Cardiac muscle cell (in vitro differentiated cells and primary cell): ENCODE measurements at regions not wholly inside any gene's neighbourhood (a gene's known extent, or its start where the extent isn't known, plus 50 kb on each side); places are given as distances from the start of the nearest gene placed in this dataset.
"Not testable (repeated sequence)": the region's sequence is repeated elsewhere in the genome, so short reads cannot be mapped to it uniquely, and the experiment has no call there.

Source experiments
- DNase-seq, 2 donors: peaks; one replicate each; pipeline versions ENCODE4 v3.0.0 to v3.0.0-alpha.2; 2010 to 2017; ENCODE audit warnings: low read depth in 1 of 2, low spot score in 1 of 2
- H3K27ac ChIP-seq: fragments of 200-600 bp; sonication (generic); 2 replicates; pipeline ENCODE4 v1.5.1; 2016
- H3K27me3 ChIP-seq: fragments of 200-600 bp; sonication (generic); 2 replicates; pipeline ENCODE4 v1.6.0; 2016; ENCODE audit warnings: control low read depth
- H3K36me3 ChIP-seq: fragments of 200-600 bp; sonication (generic); 2 replicates; pipeline ENCODE4 v1.5.1; 2016; ENCODE audit warnings: control low read depth
- H3K4me1 ChIP-seq: fragments of 200-600 bp; sonication (generic); 2 replicates; pipeline ENCODE4 v1.8.1; 2017; ENCODE audit warnings: low read depth, mild to moderate bottlenecking, mixed run types
- H3K4me3 ChIP-seq: fragments of 200-600 bp; sonication (generic); 2 replicates; pipeline ENCODE4 v1.5.1; 2016; ENCODE audit warnings: mild to moderate bottlenecking
- H3K9me3 ChIP-seq: fragments of 200-600 bp; sonication (generic); 2 replicates; pipeline ENCODE4 v1.5.1; 2017; ENCODE audit warnings: low read depth, mild to moderate bottlenecking, control low read depth
- CTCF ChIP-seq: IDR thresholded peaks from 2 replicates; pipeline ENCODE4 v1.5.1; 2012; ENCODE audit warnings: low read depth, mild to moderate bottlenecking, low read length

- DNase-seq, result no peak
- Histone ChIP-seq H3K4me3 (no peak overlapping the region), H3K27me3 (no peaks in the 10 kb centered on the region), H3K4me1 (peaks cover 4% of the 10 kb centered on the region), H3K36me3 (no peaks in the 10 kb centered on the region), H3K27ac (no peak overlapping the region), H3K9me3 (no peaks in the 10 kb centered on the region)
- TF ChIP-seq CTCF, result no peak
These were observed 97.3 kb upstream of the SYT6 start for GRCh38 chr1:114250683-114251572.

- Histone ChIP-seq H3K36me3 (no peaks in the 10 kb centered on the region), H3K27me3 (no peaks in the 10 kb centered on the region), H3K9me3 (no peaks in the 10 kb centered on the region), H3K4me1 (peaks cover 4% of the 10 kb centered on the region), H3K27ac (no peak overlapping the region), H3K4me3 (no peak overlapping the region)
- no peak for DNase-seq
- no peak for TF ChIP-seq CTCF
These were observed 96.0 kb upstream of the SYT6 start for GRCh38 chr1:114249691-114250090.

- Histone ChIP-seq H3K9me3 (no peaks in the 10 kb centered on the region), H3K4me1 (peaks cover 4% of the 10 kb centered on the region), H3K27me3 (no peaks in the 10 kb centered on the region), H3K27ac (no peak overlapping the region), H3K4me3 (no peak overlapping the region), H3K36me3 (no peaks in the 10 kb centered on the region)
- TF ChIP-seq CTCF, result no peak
- DNase-seq, result no peak
These were observed 94.5 kb upstream of the SYT6 start for GRCh38 chr1:114248162-114248561.

GRCh38 chr1:114242531-114243210 is 89.0 kb upstream of the SYT6 start:
- not testable (repeated sequence) for H3K4me1 ChIP-seq, H3K4me3 ChIP-seq, DNase-seq, H3K27ac ChIP-seq, H3K36me3 ChIP-seq, H3K9me3 ChIP-seq, H3K27me3 ChIP-seq

GRCh38 chr1:114238053-114238452 is 84.4 kb upstream of the SYT6 start:
- no peak overlapping the region for H3K27ac ChIP-seq
- H3K9me3 ChIP-seq, result no peaks in the 10 kb centered on the region
- H3K36me3 ChIP-seq, result no peaks in the 10 kb centered on the region
- no peaks in the 10 kb centered on the region for H3K4me1 ChIP-seq
- TF ChIP-seq CTCF, result no peak
- no peak for DNase-seq
- H3K4me3 ChIP-seq, result no peak overlapping the region
- H3K27me3 ChIP-seq, result no peaks in the 10 kb centered on the region

- H3K27me3 ChIP-seq, result no peaks in the 10 kb centered on the region
- H3K36me3 ChIP-seq, result no peaks in the 10 kb centered on the region
- H3K4me1 ChIP-seq, result no peaks in the 10 kb centered on the region
- H3K9me3 ChIP-seq, result no peaks in the 10 kb centered on the region
- no peak for DNase-seq
- no peak overlapping the region for H3K27ac ChIP-seq
- H3K4me3 ChIP-seq, result no peak overlapping the region
- TF ChIP-seq CTCF, result no peak
These were observed 82.8 kb upstream of the SYT6 start for GRCh38 chr1:114236517-114236916.
